Fibroblast of skin of scalp (primary cell): ENCODE measurements at regions not wholly inside any gene's neighbourhood (a gene's known extent, or its start where the extent isn't known, plus 50 kb on each side); places are given as distances from the start of the nearest gene placed in this dataset.
A peak's percentile ranks its signal among the peaks of the same experiment; 100 is the strongest.

Experiments
- DNase-seq: peaks from one replicate; pipeline ENCODE4 v3.0.0-alpha.2; 2013

DNA sequence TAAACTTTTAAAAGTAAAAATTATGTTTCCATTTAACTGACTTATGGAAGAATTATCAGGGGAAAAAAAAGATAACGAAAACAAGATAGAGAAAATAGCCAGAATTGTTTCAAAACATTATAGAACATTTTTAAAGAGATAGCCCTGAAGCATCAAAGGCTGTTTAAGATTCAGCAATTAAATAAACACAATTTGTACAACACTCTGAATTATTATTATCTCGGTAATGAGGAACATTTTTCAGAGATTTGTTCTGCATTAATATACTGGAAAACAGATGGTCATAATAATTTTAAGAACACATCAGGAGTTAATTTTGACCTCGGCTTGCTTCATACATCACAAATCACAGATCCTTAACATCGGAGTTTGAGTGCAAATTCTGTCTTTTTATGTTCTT lies 643.8 kb downstream of the SORCS1 start:
- no peak for DNase-seq

DNA sequence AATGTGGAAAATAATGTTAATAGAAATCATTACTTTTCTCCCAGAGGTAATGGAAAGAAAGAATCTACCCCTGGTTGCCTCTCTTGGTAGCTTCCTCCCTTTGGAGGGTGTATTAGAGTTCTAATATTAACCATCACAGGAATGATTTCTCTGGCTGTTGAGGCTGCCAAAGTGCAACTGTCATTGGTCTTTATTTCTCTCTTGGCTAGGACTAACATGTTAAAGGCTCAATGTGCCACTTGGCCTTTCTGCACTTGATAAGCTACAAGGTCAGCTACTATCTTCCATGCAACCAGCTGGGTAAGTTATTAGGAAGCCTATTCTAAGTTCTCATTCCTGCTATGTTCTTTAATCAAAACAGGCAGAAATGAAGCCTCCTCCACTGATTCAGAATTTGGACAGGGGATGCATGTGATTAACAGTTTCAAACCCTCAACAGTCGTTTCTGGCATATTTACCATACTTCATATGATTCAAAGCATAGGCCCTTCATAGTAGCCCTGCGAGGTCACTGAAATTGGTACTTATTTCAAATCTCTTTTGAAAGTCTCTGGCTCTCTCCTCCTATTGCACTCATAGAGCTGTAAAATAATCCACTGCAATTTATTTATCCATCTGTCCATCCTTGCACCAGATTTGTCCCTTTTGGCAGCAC lies 645.0 kb downstream of the SORCS1 start:
- peak; percentile 34 for DNase-seq

DNA sequence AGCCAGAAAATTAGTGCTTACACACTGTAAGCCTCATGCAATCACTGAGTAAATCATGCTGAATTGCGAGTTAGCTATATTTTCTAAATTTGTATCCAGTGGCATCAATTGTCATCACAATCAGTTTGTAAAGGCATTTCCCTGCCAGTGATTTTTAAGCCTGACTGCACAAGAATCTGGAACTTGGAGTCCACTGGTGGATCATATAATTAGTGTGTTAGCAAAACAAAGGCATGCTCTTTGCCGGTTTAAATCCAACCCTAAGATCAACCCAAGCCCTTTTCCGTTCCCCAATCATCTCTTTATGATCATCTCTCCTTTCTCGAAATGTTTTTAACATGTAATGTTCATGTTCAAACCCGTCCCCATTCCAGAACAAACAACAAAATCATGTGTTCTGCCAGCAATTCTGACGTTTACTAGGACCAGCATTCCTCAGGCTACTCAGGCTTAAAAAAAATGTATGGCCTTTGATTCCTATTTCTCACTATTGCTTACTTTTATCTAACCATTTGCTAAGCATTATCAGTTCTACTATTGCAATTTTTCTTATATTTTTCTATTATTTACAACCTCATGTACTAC lies 649.2 kb downstream of the SORCS1 start:
- DNase-seq, result no peak

DNA sequence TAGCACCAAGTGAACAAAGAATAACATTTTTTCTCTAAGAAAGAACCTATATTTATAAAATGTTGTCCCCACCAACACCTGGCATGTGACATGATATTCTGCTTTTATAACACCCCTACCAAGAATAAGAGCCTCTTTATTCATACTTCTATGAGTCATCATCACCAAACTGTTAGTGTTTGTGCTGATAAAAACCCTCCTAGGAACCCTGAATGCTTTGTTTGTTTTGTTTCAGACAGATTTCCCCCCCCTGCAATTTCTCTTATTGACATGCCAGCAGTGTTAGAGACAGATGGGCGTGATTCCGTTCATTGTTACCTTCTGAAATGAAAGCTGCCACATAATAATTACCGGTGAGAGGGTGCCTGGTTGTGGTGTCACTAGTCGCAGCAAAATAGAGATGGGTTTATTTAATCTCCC lies 651.1 kb downstream of the SORCS1 start:
- DNase-seq, result no peak

DNA sequence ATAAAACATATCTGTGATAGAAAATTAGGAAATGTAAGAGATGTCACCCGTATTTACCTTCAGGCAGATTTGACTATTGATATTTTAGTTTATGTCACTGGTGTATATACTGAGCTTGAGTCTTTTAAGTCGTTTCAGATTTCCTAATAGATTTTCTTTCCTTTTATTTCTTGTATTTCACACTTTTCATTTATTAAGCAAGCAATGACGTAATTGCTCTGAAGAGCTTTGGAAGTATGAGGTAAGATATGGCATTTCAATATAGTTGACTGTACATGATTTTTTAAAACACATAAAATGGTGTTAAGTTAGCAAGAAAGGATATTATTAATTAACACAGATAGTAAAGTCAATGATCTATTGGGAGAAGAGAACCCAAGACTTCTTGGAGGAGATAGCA lies 652.6 kb downstream of the SORCS1 start:
- DNase-seq, result no peak

DNA sequence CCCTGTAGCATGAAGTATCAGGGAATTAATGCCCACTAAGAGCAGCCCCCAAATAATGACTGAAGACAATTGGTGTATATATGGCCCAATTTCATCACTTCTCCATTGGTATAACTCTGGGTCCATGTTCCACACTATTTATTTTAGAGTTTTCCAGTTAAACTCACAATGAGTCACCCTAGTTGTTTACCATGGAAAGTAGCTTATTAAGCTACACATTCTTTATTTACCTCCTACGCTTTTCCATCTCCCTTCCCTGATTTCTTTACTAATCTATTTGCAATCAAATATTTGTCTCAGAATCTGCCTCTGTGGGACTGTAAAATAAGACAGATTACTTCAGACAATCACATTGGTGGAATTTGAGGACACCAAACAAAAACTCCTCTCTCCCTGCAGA lies 655.6 kb downstream of the SORCS1 start:
- no peak for DNase-seq

DNA sequence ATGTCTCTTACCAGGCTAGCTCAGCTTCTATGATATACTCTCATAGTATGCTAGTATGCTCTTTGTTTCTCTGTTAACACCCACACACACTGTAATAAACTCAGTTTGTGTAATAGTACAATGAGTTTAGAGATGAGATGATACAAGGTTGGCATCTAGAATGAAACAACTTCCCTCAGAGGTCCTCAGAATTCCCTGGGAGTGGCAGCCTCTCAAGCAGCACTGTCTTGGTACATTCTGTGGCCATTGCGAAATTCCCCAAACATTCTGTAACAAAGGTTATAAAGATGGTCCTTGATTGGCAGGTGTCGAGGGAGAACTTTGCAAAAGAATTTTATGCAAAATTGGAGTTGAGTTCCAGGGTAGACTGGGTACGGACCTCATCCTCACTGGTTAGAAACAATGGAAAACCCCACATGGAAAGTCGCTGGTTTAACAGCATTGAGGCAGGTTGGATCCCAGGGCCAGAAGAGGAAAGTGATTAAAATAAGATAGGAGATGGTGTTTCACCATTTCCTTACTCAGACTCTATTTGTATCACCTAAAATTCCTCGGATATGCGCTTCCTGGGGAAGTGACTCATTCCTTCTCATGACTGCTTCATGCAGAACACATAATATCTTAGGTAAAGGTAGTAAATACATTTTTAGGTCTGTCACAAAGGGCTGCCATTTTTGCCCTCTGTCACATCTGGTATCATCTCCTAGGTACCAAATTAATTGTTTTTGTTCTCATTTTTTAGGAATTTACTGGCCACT lies 657.8 kb downstream of the SORCS1 start:
- DNase-seq, result no peak

DNA sequence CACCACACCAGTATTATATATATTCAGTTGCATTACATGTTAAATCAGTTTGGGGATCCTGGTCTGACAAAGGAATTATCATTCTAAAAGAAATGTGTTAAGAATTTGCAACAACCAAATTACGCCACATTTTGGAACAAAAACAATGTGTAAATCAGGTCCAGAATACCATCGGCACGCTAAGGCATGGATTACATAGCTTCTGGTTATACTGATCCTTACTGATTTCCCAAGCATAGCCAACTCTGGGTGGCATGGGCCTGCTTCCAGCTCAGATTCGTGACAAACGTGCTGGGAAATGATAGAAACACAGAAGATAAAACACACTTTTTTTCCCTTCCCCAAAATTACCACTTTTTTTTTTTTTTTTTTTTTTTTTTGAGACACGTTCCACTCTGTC lies 660.0 kb downstream of the SORCS1 start:
- DNase-seq, result peak; percentile 83

DNA sequence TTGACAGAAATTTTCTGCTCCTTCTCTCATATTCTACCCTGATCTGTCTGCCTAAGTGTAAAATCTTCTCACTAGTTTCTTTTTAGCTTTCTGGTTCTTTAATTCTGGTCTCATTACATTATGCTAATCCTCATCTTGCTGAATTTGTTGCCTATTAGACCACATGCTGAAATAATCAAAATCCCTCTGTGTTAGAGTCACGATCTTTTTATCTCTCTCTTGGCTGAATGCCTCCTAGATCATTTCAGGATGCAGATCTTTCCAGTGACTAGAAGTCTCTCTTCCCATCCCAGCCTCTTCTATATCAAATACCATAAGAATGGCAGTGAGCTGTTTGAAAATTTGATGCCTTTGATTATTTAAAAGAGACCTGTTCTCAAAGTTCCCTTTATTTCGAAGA lies 661.9 kb downstream of the SORCS1 start:
- DNase-seq, result peak; percentile 15

DNA sequence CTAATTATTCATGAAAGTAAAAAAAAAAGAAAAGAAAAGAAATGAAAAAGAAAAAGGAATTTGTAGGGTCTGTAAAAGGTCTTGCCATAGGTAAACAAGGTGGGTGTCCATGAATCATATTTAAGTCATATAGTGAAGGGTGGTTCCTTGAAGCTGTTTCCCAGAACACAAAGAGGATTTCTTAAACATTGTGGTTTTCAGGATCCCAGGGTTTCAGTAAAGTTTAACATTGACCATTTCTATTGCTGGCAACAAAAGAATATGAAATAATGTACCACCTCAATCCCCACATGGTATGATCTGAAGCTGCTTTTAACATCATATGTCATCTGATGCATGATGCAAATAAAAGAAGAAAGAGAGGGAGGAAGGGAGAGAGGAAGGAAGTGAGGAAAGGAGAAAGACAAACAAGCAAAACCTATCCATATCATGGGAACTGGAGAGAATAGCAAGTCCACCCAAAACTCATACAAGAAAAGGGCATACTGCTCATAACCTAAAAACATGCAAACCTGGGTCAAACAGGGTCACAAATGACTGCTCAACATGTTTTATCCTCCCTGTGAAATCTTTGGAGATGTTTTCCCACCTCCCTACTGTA lies 663.5 kb downstream of the SORCS1 start:
- DNase-seq, result no peak

DNA sequence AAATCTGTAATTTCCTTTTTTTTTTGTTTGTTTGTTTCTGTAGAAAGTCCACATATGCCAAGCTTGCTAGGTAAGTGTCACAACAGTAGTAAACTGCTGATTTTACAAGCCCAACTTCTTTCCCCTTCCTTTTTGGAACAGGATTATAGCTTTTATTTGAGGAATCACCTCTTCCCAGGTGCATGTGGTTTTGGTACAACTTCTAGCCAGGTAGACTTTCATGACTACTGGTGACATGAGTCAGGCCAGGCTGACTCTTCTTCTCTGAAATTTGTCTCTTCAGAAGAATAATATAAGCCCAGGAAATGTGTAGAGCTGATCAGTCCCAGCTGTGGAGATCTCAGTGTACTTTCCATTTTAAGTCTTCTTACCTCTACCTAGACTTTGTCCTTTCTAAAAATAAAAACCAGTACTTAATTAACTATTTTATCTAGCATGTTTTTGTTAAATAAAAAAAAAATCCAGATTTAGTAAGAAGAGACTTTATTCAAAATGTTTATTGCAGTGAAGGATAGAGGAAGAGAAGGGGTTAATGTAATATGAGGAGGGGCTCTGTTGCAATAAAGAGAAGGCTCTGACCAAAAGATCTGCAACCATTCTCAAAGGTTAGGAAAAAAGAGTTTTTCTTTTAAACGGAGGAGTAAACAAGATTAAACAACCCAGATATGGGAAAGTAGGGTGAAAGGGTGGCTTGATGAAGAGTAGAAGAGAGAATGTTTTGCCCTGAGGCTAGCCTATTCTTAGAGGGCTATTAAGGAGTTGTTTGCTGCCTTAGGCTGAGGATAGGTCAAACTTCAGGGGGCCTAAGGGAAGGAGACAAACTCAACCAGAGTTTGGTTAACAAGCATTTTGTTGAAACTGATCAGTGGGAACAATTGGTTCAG lies 664.2 kb downstream of the SORCS1 start:
- DNase-seq, result no peak

DNA sequence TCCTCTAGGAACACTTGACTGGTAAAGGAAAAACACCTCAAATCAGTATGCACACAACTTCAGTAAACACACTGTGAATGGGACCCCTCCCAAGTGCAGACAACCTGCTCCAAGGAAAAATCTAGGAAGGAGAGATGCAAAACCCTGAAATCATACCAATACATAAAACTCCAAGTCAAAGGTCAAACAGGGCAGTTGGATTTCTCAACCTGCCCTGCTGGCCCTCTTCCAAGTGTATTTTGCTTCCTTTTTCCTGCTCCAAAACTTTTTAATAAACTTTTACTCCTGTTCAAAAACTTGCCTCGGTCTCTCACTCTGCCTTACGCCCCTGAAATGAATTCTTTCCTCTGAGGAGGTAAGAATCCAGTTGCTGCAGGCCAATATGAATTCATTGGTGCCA lies 665.1 kb downstream of the SORCS1 start:
- DNase-seq, result no peak

DNA sequence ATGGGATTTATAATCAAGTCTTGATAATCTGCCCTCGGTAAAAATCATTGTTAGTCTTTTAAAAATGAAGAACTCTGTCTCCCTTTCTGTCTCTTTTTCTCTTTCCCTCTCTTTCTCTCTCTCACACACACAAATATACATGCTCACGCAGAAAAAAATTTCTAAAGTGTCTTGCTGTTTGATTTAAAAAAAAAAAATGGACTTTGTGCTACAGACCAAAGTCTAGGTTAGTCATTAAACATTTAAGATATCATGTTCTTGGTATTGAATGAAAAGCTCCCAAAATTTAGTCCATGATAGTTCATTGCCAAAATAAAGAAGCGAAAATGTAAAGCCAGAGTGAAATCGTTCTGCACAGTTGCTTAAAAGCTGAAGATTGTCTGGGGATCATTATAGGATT lies 665.8 kb downstream of the SORCS1 start:
- no peak for DNase-seq

DNA sequence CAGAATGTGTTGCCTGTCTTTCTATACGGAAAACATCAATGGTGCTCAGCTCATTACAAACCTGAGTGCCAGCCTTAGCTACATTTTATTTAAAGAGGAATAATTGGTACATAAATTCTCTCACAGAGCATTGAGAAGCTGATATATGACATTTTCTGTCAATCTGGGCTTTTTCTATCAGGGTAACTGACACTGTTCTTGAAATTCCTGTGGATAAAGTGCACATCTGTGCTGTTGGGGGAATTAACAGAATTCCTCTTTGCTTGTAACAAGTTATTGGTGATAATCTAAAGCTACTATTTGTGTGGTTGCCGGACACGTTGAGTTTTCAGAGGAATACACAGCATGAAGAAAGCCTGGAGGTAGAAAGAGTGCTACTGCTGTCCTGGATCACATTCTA lies 668.6 kb downstream of the SORCS1 start:
- no peak for DNase-seq

DNA sequence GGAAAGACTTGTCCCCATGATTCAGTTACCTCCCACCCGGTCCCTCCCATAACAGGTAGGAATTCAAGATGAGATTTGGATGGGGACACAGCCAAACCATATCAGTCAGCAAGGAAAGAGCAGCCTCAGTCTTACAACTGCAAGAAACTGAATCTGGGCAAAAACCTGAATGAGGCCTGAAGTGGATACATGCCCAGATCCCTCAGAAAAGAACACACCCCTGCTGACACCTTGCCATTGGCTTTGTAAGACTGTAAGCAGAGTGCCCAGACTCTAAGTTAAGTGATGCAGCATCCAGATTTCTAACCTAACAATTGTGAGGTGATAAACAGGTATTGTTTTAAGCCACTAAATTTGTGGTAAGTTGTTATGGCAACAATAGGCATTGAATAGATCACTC lies 670.8 kb downstream of the SORCS1 start:
- no peak for DNase-seq

DNA sequence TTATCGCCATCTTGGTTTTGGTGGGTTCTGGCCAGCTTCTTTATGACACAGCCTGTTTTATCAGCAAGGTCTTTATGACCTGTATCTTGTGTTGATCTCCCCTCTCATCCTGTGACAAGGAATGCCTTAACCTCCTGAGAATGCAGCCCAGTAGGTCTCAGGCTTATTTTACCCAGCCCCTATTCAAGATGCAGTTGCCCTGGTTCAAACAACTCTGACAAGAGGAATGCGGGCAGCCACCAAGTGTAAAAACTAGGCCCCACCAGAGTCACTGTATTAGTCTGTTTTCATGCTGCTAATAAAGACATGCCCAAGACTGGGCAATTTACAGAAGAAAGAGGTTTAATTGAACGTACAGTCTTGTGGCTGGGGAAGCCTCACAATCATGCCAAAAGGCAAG lies 671.3 kb downstream of the SORCS1 start:
- DNase-seq, result no peak

DNA sequence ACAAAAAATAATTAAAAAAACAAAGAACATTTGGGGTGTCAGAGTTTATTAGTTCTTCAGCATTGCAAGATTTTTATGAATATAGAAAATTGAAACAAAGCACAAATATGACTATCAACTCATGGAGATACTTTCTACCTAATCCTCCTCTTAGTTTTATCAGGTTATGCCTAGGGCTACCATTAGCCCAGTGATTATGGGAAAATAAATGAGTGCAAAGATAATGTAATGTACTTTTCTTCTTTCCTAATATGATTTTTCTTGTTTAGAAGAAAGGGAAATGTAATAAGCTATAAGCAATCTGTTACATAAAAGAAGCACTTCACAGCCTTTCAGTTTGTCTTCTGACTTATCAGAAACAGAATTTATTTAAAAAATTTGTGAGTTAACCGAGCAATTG lies 676.8 kb downstream of the SORCS1 start:
- DNase-seq, result no peak

DNA sequence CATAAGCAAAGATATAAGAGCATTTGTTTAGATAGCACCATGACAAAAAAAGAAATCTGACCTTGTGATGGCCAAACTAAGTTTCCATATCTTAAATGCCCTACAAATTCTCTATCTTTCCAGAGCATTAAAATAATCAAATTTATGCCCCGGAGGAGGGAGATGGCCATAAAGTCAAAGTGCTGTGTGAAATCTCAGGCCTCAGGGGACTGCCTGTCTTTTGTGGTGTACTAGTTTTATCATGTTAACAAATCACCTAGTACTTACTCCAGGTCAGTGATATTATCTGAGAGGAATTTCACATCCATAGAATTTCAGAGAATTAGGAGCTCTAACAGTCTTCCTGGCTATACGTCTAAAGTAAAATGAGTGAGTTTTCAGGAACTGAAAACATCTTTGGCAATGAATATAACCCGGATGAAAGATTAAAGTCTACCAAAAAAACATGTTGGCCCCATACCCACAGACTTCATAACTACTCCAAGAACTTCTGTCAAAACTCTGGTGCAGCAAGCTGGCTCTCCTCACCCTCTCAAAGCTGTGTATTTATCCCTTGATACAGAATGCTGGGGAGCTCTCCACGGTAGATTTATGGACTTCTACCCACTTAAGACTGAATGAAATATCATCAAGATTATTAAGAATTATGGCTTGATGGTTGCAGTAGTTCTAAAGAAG lies 682.8 kb downstream of the SORCS1 start:
- DNase-seq, result no peak

DNA sequence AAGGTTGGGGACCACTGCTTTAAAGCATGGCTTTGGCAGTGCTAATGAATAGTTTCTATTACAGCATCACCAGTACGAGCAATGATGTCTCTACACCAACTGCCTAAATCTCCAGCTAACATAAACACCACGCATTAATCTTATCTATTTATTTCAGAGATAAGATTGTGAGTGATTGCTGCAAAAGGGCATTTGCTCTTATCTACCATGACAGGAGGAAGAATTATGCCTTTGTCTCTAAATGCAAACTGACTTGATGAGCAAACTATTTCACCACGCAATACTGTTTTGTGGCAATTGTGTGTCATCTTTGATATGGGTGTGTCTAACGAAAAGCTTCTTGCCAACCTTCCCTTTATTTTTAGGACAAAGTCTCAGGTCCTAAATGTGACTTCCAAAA lies 684.9 kb downstream of the SORCS1 start:
- no peak for DNase-seq

DNA sequence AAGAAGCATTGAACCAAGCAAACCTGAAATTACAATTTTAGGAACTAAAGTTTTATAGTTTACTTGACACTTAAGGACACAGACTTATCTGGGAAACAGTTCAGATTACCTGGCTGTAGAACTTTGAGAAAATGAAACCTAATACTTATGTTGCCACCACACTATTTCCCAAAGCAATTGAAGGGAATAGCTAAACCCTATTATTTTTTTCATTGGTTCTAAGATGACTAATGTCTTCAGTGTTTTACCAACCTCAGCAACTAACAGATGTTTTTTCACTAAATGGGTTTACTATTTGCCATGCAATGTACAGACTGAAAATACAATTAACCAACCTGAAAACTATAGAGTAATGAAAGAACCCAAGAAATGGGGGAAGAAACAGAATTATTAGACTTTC lies 689.6 kb downstream of the SORCS1 start:
- no peak for DNase-seq

DNA sequence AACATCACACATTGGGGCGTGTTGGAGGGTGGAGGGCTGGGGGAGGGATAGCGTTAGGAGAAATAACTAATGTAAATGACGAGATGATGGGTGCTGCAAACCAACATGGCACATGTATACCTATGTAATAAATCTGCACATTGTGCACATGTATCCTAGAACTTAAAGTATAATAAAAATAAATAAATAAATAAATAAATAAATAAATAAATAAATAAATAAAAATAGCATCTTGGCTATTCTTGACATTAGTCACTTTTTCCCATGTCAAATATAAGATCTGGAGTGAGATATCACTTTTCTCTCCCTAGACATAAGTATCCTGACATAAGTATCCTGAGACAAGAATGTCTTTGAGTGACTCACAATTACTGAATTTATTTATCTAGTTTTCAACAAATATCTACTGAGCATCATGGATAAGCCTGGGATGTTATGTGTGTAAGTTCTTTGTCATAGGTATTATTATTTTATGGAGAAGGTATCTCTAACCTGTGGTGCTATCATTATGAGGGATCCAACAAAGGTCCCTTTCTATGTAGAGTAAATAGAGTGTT lies 691.3 kb downstream of the SORCS1 start:
- no peak for DNase-seq

DNA sequence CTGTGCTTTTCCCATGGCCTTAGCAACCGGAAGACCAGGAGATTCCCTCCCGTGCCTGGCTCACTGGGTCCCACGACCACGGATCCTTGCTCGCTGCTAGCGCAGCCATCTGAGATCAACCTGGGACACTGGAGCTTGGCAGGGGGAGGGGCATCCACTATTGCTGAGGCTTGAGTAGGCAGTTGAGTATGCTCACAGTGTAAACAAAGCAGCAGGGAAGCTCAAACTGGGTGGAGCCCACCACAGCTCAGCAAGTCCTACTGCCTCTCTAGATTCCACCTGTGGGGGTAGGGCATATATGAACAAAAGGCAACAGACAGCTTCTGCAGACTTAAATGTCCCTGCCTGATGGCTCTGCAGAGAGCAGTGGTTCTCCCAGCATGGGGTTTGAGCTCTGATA lies 697.0 kb downstream of the SORCS1 start:
- DNase-seq, result no peak
